ENCODE measurements at regions not wholly inside any gene's neighbourhood (a gene's known extent, or its start where the extent isn't known, plus 50 kb on each side); places are given as distances from the start of the nearest gene placed in this dataset.

DNA sequence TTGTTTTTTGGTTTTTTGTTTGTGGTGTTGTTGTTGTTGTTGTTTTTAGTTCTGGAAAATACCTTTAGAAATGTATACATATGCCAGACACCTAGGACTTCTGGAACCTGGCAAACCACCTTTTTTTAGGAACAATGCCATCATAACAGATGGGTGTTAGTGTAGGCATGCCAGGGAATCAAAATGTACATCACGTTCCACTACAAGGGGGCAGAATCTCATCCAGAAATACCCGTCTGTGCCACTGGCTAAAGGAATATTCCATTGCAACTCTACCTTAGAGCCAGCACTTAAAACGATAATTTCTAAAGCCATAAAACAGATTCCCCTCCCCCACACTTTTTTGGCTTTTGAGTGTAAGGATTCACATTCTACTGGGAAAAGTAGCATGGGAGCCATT is 239.8 kb downstream of the ETV1 start:
- Histone ChIP-seq H3K36me3 (ENCODE audit: control insufficient read depth in 2 of 2, extremely low read depth in 1 of 2, insufficient read depth in 2 of 2, low read length in 2 of 2) (no peaks in the 10 kb centered on the region), H3K9me3 (replicated peaks; ENCODE audit: control insufficient read depth, insufficient read depth, low read length) (no peaks in the 10 kb centered on the region), H3K9me1 (replicated peaks; ENCODE audit: control insufficient read depth, extremely low read depth, insufficient read depth, low read length) (no peaks in the 10 kb centered on the region), H2AFZ (ENCODE audit: low read depth, low read length) (no peak overlapping the region), H3K27me3 (ENCODE audit: control insufficient read depth in 2 of 2, insufficient read depth in 2 of 2, low read length in 2 of 2) (no peaks in the 10 kb centered on the region), H3K79me2 (ENCODE audit: control insufficient read depth, insufficient read depth, low read length) (no peaks in the 10 kb centered on the region), H3K4me3 (replicated peaks in 1 of 3; ENCODE audit: insufficient read depth in 1 of 3, low read depth in 1 of 3, low read length in 3 of 3) (no peak overlapping the region), H3K4me2 (ENCODE audit: insufficient read depth, low read length) (no peak overlapping the region), H3K4me1 (ENCODE audit: control insufficient read depth, extremely low read depth, insufficient read depth, low read length) (no peaks in the 10 kb centered on the region), H3K9ac (replicated peaks; ENCODE audit: extremely low read depth, insufficient read depth, low read length) (no peak overlapping the region), H3K27ac (ENCODE audit: insufficient read depth, low read depth, low read length) (no peak overlapping the region), H4K20me1 (replicated peaks; ENCODE audit: control insufficient read depth, extremely low read depth, insufficient read depth, low read length) (no peaks in the 10 kb centered on the region)
- DNase-seq (ENCODE audit: low read depth, low spot score) (no peak), FAIRE-seq (no peak)
- intact Hi-C loops (cut with micrococcal nuclease) (no loop called here), dilution Hi-C loops (cut with MboI; ENCODE audit: extremely low pct_ligation_motif_present, low sequenced_read_pairs) (no loop called here)
- TF ChIP-seq JUN (IDR thresholded peaks at IDR 0.05; ENCODE audit: borderline replicate concordance, insufficient read depth, insufficient read length, low read depth), result no peak
- TF ChIP-seq GATA2 (IDR thresholded peaks at IDR 0.05; ENCODE audit: insufficient read depth, insufficient read length, low read depth, low read length), result no peak
- TF ChIP-seq, protein P1, sequence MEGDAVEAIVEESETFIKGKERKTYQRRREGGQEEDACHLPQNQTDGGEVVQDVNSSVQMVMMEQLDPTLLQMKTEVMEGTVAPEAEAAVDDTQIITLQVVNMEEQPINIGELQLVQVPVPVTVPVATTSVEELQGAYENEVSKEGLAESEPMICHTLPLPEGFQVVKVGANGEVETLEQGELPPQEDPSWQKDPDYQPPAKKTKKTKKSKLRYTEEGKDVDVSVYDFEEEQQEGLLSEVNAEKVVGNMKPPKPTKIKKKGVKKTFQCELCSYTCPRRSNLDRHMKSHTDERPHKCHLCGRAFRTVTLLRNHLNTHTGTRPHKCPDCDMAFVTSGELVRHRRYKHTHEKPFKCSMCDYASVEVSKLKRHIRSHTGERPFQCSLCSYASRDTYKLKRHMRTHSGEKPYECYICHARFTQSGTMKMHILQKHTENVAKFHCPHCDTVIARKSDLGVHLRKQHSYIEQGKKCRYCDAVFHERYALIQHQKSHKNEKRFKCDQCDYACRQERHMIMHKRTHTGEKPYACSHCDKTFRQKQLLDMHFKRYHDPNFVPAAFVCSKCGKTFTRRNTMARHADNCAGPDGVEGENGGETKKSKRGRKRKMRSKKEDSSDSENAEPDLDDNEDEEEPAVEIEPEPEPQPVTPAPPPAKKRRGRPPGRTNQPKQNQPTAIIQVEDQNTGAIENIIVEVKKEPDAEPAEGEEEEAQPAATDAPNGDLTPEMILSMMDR (IDR thresholded peaks at IDR 0.05; ENCODE audit: extremely low read depth in 1 of 2, insufficient read depth in 1 of 2, low read depth in 1 of 2, low read length in 2 of 2), result no peak
- no peak for TF ChIP-seq FOS (IDR thresholded peaks at IDR 0.05; ENCODE audit: borderline replicate concordance, insufficient read depth, low read length)
- no peak for TF ChIP-seq MYC (IDR thresholded peaks at IDR 0.05; ENCODE audit: low read depth, low read length)
- no peak for TF ChIP-seq POLR2A (IDR thresholded peaks at IDR 0.05; ENCODE audit: low read depth, low read length)
- TF ChIP-seq EZH2 (IDR thresholded peaks at IDR 0.05; ENCODE audit: borderline replicate concordance, low read depth, low read length, severe bottlenecking), result no peak
- BruUV-seq (replicated peaks), result no TSS peak
- POLR2A ChIA-PET, result no interaction called here
- CTCF ChIA-PET, result no interaction called here

DNA sequence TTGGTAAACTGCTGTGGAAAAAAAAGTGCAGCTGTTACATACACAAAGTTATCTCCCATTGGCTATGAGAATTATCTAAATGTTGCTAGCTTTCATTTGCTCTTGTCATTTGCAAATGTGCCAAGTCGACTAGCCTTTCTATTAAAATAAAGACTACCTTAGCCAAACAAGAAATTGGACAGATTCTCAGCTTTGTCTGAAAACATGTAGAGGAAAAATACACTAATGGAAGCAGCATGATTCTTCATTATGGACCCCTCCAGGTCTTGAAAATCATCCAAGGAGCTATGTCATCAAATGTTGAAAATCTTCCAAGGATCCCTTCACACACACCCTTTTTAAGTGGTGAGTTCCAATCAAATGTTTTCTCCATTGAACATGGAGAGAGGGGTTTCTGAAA is 237.7 kb downstream of the ETV1 start:
- POLR2A ChIA-PET, result no interaction called here
- no peak overlapping the region for H3K9ac ChIP-seq (replicated peaks; ENCODE audit: extremely low read depth, insufficient read depth, low read length)
- no peaks in the 10 kb centered on the region for H4K20me1 ChIP-seq (replicated peaks; ENCODE audit: control insufficient read depth, extremely low read depth, insufficient read depth, low read length)
- no TSS peak for BruUV-seq (replicated peaks)
- no peak overlapping the region for H2AFZ ChIP-seq (ENCODE audit: low read depth, low read length)
- FAIRE-seq (no peak), DNase-seq (ENCODE audit: low read depth, low spot score) (no peak)
- no peak overlapping the region for H3K4me3 ChIP-seq (replicated peaks in 1 of 3; ENCODE audit: insufficient read depth in 1 of 3, low read depth in 1 of 3, low read length in 3 of 3)
- H3K79me2 ChIP-seq (ENCODE audit: control insufficient read depth, insufficient read depth, low read length), result no peaks in the 10 kb centered on the region
- dilution Hi-C loops (cut with MboI; ENCODE audit: extremely low pct_ligation_motif_present, low sequenced_read_pairs), result no loop called here
- no peak overlapping the region for H3K4me2 ChIP-seq (ENCODE audit: insufficient read depth, low read length)
- H3K4me1 ChIP-seq (ENCODE audit: control insufficient read depth, extremely low read depth, insufficient read depth, low read length), result no peaks in the 10 kb centered on the region
- intact Hi-C loops (cut with micrococcal nuclease), result no loop called here
- TF ChIP-seq MYC (IDR thresholded peaks at IDR 0.05; ENCODE audit: low read depth, low read length), result no peak
- TF ChIP-seq, protein P1 (IDR thresholded peaks at IDR 0.05; ENCODE audit: extremely low read depth in 1 of 2, insufficient read depth in 1 of 2, low read depth in 1 of 2, low read length in 2 of 2), result no peak
- no peak for TF ChIP-seq POLR2AphosphoS5 (IDR thresholded peaks at IDR 0.05; ENCODE audit: insufficient read depth, low read depth, low read length)
- TF ChIP-seq, protein P2, sequence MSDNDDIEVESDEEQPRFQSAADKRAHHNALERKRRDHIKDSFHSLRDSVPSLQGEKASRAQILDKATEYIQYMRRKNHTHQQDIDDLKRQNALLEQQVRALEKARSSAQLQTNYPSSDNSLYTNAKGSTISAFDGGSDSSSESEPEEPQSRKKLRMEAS (IDR thresholded peaks at IDR 0.05; ENCODE audit: insufficient read depth, insufficient read length), result no peak
- TF ChIP-seq EZH2 (IDR thresholded peaks at IDR 0.05; ENCODE audit: borderline replicate concordance, low read depth, low read length, severe bottlenecking), result no peak
- no peak for TF ChIP-seq FOS (IDR thresholded peaks at IDR 0.05; ENCODE audit: borderline replicate concordance, insufficient read depth, low read length)
- TF ChIP-seq GATA2 (IDR thresholded peaks at IDR 0.05; ENCODE audit: insufficient read depth, insufficient read length, low read depth, low read length), result no peak
- TF ChIP-seq POLR2A (IDR thresholded peaks at IDR 0.05; ENCODE audit: low read depth, low read length), result no peak
- TF ChIP-seq JUN (IDR thresholded peaks at IDR 0.05; ENCODE audit: borderline replicate concordance, insufficient read depth, insufficient read length, low read depth), result no peak
- CTCF ChIA-PET, result interaction anchor here (1.2 kb wide), 1 partner anchor 8 kb away, joined by 3 read pairs; no protein-coding TSS in a partner anchor
- no peaks in the 10 kb centered on the region for H3K9me3 ChIP-seq (replicated peaks; ENCODE audit: control insufficient read depth, insufficient read depth, low read length)
- no peaks in the 10 kb centered on the region for H3K9me1 ChIP-seq (replicated peaks; ENCODE audit: control insufficient read depth, extremely low read depth, insufficient read depth, low read length)
- H3K36me3 ChIP-seq (ENCODE audit: control insufficient read depth in 2 of 2, extremely low read depth in 1 of 2, insufficient read depth in 2 of 2, low read length in 2 of 2), result no peaks in the 10 kb centered on the region
- H3K27me3 ChIP-seq (ENCODE audit: control insufficient read depth in 2 of 2, insufficient read depth in 2 of 2, low read length in 2 of 2), result no peaks in the 10 kb centered on the region
- H3K27ac ChIP-seq (ENCODE audit: insufficient read depth, low read depth, low read length), result no peak overlapping the region

All from endothelial cell of umbilical vein (primary cell).